HG02970 (cell line): ENCODE measurements at regions not wholly inside any gene's neighbourhood (a gene's known extent, or its start where the extent isn't known, plus 50 kb on each side); places are given as distances from the start of the nearest gene placed in this dataset.

Experiments used
- ATAC-seq: cut with Tn5 transposase; IDR thresholded peaks from one replicate; pipeline ENCODE4 v1.9.1; 2021; ENCODE audit warnings: mild to moderate bottlenecking, moderate library complexity, moderate number of reproducible peaks; ENCODE audit not compliant: unreplicated experiment, low FRiP score

- no peak for ATAC-seq
Observed at GRCh38 chr15:69798481-69799250, 299.1 kb downstream of the TLE3 start.

GRCh38 chr15:69801144-69801543, 296.6 kb downstream of the TLE3 start:
- no peak for ATAC-seq

GRCh38 chr15:69802432-69802831, 295.3 kb downstream of the TLE3 start:
- no peak for ATAC-seq

GRCh38 chr15:69804786-69805185, 292.9 kb downstream of the TLE3 start:
- no peak for ATAC-seq

- ATAC-seq = no peak
Observed at GRCh38 chr15:69805248-69805953, 292.3 kb downstream of the TLE3 start.

GRCh38 chr15:69806287-69806915, 291.3 kb downstream of the TLE3 start:
- no peak for ATAC-seq

GRCh38 chr15:69807721-69808120, 290.0 kb downstream of the TLE3 start:
- no peak for ATAC-seq

GRCh38 chr15:69808756-69809155, 289.0 kb downstream of the TLE3 start:
- no peak for ATAC-seq

GRCh38 chr15:69809421-69809820, 288.3 kb downstream of the TLE3 start:
- ATAC-seq = no peak

GRCh38 chr15:69810431-69811354, 287.0 kb downstream of the TLE3 start:
- no peak for ATAC-seq

- no peak for ATAC-seq
Observed at GRCh38 chr15:69812861-69813261, 284.9 kb downstream of the TLE3 start.

- no peak for ATAC-seq
Observed at GRCh38 chr15:69813881-69814280, 283.8 kb downstream of the TLE3 start.

GRCh38 chr15:69814932-69815331, 282.8 kb downstream of the TLE3 start:
- ATAC-seq = no peak

- ATAC-seq = no peak
Observed at GRCh38 chr15:69815793-69816192, 281.9 kb downstream of the TLE3 start.

- ATAC-seq = no peak
Observed at GRCh38 chr15:69816522-69816921, 281.2 kb downstream of the TLE3 start.

- no peak for ATAC-seq
Observed at GRCh38 chr15:69818529-69818928, 279.2 kb downstream of the TLE3 start.

- no peak for ATAC-seq
Observed at GRCh38 chr15:69819371-69819770, 278.3 kb downstream of the TLE3 start.

GRCh38 chr15:69820819-69821218, 276.9 kb downstream of the TLE3 start:
- no peak for ATAC-seq

GRCh38 chr15:69823223-69823907, 274.4 kb downstream of the TLE3 start:
- ATAC-seq = no peak
